NCI-H510A treated with DMSO at 0.1 percent for 48 hours (cell line): ENCODE measurements at regions not wholly inside any gene's neighbourhood (a gene's known extent, or its start where the extent isn't known, plus 50 kb on each side); places are given as distances from the start of the nearest gene placed in this dataset.

ENCODE experiments used
- DNase-seq: peaks from one replicate; lab custom pipeline; 2025; lab: John Stamatoyannopoulos, UW

- DNase-seq: no peak
Measured at GRCh38 chr6:25224242-25224641, 54.9 kb upstream of the CARMIL1 start.

DNA sequence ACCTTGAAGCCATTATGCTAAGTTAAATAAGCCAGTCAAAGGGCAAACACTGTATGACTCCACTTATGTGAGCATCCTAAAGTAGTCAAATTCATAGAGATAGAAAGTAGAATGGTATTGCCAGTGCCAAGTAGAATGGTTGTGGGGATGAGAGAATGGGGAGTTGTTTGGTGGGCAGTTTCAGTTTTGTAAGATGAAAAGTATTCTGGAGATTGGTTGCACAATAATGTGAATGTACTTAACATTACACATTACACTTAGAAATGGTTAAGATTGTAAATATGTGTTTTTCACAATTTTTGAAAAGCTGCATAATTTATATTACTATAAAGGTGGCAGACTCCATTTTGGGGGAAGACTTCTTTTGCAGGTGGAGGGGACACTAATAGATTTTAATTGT, 51.3 kb upstream of the CARMIL1 start:
- no peak for DNase-seq
